ENCODE measurements at regions not wholly inside any gene's neighbourhood (a gene's known extent, or its start where the extent isn't known, plus 50 kb on each side); places are given as distances from the start of the nearest gene placed in this dataset.
"Not testable (repeated sequence)": the region's sequence is repeated elsewhere in the genome, so short reads cannot be mapped to it uniquely, and the experiment has no call there.

GRCh38 chr17:20840453-20840852 lies 202.4 kb downstream of the USP22 start:
- not testable (repeated sequence) for H3K36me3 ChIP-seq (ENCODE audit: control insufficient read depth, insufficient read depth, low read length); H3K27me3 ChIP-seq (ENCODE audit: control insufficient read depth, insufficient read depth, low read length); H3K4me3 ChIP-seq (ENCODE audit: low read length)

GRCh38 chr17:20840987-20841865 lies 201.6 kb downstream of the USP22 start:
- not testable (repeated sequence) for H3K4me3 ChIP-seq (ENCODE audit: low read length); H3K4me1 ChIP-seq (ENCODE audit: control insufficient read depth, insufficient read depth, low read length)

More at GRCh38 chr17:20840453-20840852, 202.4 kb downstream of the USP22 start:
- not testable (repeated sequence) for H3K9ac ChIP-seq (ENCODE audit: low read length); H3K9me3 ChIP-seq (ENCODE audit: control insufficient read depth, low read length); H3K4me1 ChIP-seq (ENCODE audit: control insufficient read depth, insufficient read depth, low read length)

GRCh38 chr17:20842012-20842411 lies 200.8 kb downstream of the USP22 start:
- H3K4me1 ChIP-seq (ENCODE audit: control insufficient read depth, insufficient read depth, low read length); H3K4me3 ChIP-seq (ENCODE audit: low read length); H3K36me3 ChIP-seq (ENCODE audit: control insufficient read depth, insufficient read depth, low read length); H3K9me3 ChIP-seq (ENCODE audit: control insufficient read depth, low read length); H3K9ac ChIP-seq (ENCODE audit: low read length); H3K27me3 ChIP-seq (ENCODE audit: control insufficient read depth, insufficient read depth, low read length): not testable (repeated sequence)

More at GRCh38 chr17:20840987-20841865, 201.6 kb downstream of the USP22 start:
- not testable (repeated sequence) for H3K9me3 ChIP-seq (ENCODE audit: control insufficient read depth, low read length); H3K9ac ChIP-seq (ENCODE audit: low read length); H3K27me3 ChIP-seq (ENCODE audit: control insufficient read depth, insufficient read depth, low read length); H3K36me3 ChIP-seq (ENCODE audit: control insufficient read depth, insufficient read depth, low read length)

- H3K9me3 ChIP-seq (ENCODE audit: control insufficient read depth, low read length); H3K9ac ChIP-seq (ENCODE audit: low read length); H3K36me3 ChIP-seq (ENCODE audit: control insufficient read depth, insufficient read depth, low read length); H3K4me1 ChIP-seq (ENCODE audit: control insufficient read depth, insufficient read depth, low read length); H3K4me3 ChIP-seq (ENCODE audit: low read length); H3K27me3 ChIP-seq (ENCODE audit: control insufficient read depth, insufficient read depth, low read length): not testable (repeated sequence)
These were observed 199.6 kb downstream of the USP22 start for GRCh38 chr17:20843261-20843660.

- not testable (repeated sequence) for H3K4me3 ChIP-seq (ENCODE audit: low read length); H3K27me3 ChIP-seq (ENCODE audit: control insufficient read depth, insufficient read depth, low read length); H3K4me1 ChIP-seq (ENCODE audit: control insufficient read depth, insufficient read depth, low read length); H3K9me3 ChIP-seq (ENCODE audit: control insufficient read depth, low read length); H3K9ac ChIP-seq (ENCODE audit: low read length); H3K36me3 ChIP-seq (ENCODE audit: control insufficient read depth, insufficient read depth, low read length)
These were observed 198.8 kb downstream of the USP22 start for GRCh38 chr17:20843799-20844553.

GRCh38 chr17:20848869-20849443 lies 193.9 kb downstream of the USP22 start:
- H3K4me1 ChIP-seq (ENCODE audit: control insufficient read depth, insufficient read depth, low read length); H3K9ac ChIP-seq (ENCODE audit: low read length); H3K9me3 ChIP-seq (ENCODE audit: control insufficient read depth, low read length); H3K36me3 ChIP-seq (ENCODE audit: control insufficient read depth, insufficient read depth, low read length); H3K4me3 ChIP-seq (ENCODE audit: low read length): not testable (repeated sequence)
- H3K27me3 ChIP-seq (ENCODE audit: control insufficient read depth, insufficient read depth, low read length) = peaks cover 14% of the 10 kb centered on the region

- not testable (repeated sequence) for H3K9ac ChIP-seq (ENCODE audit: low read length); H3K4me3 ChIP-seq (ENCODE audit: low read length); H3K36me3 ChIP-seq (ENCODE audit: control insufficient read depth, insufficient read depth, low read length); H3K4me1 ChIP-seq (ENCODE audit: control insufficient read depth, insufficient read depth, low read length); H3K9me3 ChIP-seq (ENCODE audit: control insufficient read depth, low read length)
- H3K27me3 ChIP-seq (ENCODE audit: control insufficient read depth, insufficient read depth, low read length) = peaks cover 14% of the 10 kb centered on the region
These were observed 191.1 kb downstream of the USP22 start for GRCh38 chr17:20851591-20852238.

- Histone ChIP-seq H3K27me3 (ENCODE audit: control insufficient read depth, insufficient read depth, low read length) (peaks cover 14% of the 10 kb centered on the region), H3K9ac (ENCODE audit: low read length) (no peak overlapping the region), H3K4me3 (ENCODE audit: low read length) (no peak overlapping the region)
These were observed 190.4 kb downstream of the USP22 start for GRCh38 chr17:20852239-20852989.

GRCh38 chr17:20852990-20853370 lies 189.8 kb downstream of the USP22 start:
- Histone ChIP-seq H3K4me3 (ENCODE audit: low read length) (no peak overlapping the region), H3K27me3 (ENCODE audit: control insufficient read depth, insufficient read depth, low read length) (peaks cover 14% of the 10 kb centered on the region), H3K36me3 (ENCODE audit: control insufficient read depth, insufficient read depth, low read length) (no peaks in the 10 kb centered on the region), H3K4me1 (ENCODE audit: control insufficient read depth, insufficient read depth, low read length) (no peaks in the 10 kb centered on the region), H3K9me3 (ENCODE audit: control insufficient read depth, low read length) (no peaks in the 10 kb centered on the region), H3K9ac (ENCODE audit: low read length) (no peak overlapping the region)

More at GRCh38 chr17:20852239-20852989, 190.4 kb downstream of the USP22 start:
- H3K9me3 ChIP-seq (ENCODE audit: control insufficient read depth, low read length) = no peaks in the 10 kb centered on the region
- H3K36me3 ChIP-seq (ENCODE audit: control insufficient read depth, insufficient read depth, low read length) = no peaks in the 10 kb centered on the region
- H3K4me1 ChIP-seq (ENCODE audit: control insufficient read depth, insufficient read depth, low read length) = no peaks in the 10 kb centered on the region

- H3K4me3 ChIP-seq (ENCODE audit: low read length); H3K36me3 ChIP-seq (ENCODE audit: control insufficient read depth, insufficient read depth, low read length); H3K9me3 ChIP-seq (ENCODE audit: control insufficient read depth, low read length); H3K9ac ChIP-seq (ENCODE audit: low read length); H3K4me1 ChIP-seq (ENCODE audit: control insufficient read depth, insufficient read depth, low read length): not testable (repeated sequence)
- peaks cover 14% of the 10 kb centered on the region for H3K27me3 ChIP-seq (ENCODE audit: control insufficient read depth, insufficient read depth, low read length)
These were observed 186.8 kb downstream of the USP22 start for GRCh38 chr17:20855910-20856470.

GRCh38 chr17:20866444-20867209 lies 176.2 kb downstream of the USP22 start:
- H3K36me3 ChIP-seq (ENCODE audit: control insufficient read depth, insufficient read depth, low read length); H3K27me3 ChIP-seq (ENCODE audit: control insufficient read depth, insufficient read depth, low read length); H3K4me1 ChIP-seq (ENCODE audit: control insufficient read depth, insufficient read depth, low read length); H3K9ac ChIP-seq (ENCODE audit: low read length); H3K9me3 ChIP-seq (ENCODE audit: control insufficient read depth, low read length); H3K4me3 ChIP-seq (ENCODE audit: low read length): not testable (repeated sequence)
